ENCODE measurements at regions not wholly inside any gene's neighbourhood (a gene's known extent, or its start where the extent isn't known, plus 50 kb on each side); places are given as distances from the start of the nearest gene placed in this dataset.

DNA sequence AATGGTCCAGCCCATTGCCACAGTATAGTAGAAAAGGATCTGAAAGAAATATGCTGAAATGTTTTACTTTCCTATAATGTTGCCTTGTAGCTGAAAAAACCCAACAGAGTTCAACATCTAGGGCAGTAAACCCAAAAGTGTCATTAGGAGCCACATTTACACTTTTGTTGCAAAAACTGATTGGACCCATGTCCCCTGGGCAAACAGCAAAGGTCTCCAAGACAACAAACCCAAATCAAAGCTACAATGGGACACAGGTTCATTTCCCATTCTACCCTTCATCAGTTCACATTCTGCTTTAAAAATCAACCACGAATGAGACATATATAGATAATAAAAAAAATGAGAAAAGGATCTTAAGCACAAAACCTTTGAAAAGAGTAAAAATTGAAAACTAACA lies 744.8 kb downstream of the PCDH17 start:
- Histone ChIP-seq H3K4me3 (replicated peaks in 1 of 3; ENCODE audit: insufficient read depth in 1 of 3, low read depth in 2 of 3, low read length in 3 of 3) (no peak overlapping the region), H3K27ac (ENCODE audit: extremely low read length, insufficient read depth, low read length) (no peak overlapping the region), H3K79me2 (ENCODE audit: insufficient read depth, low read length) (no peaks in the 10 kb centered on the region), H3K9me3 (ENCODE audit: low read length) (peaks cover 52% of the 10 kb centered on the region), H3K36me3 (replicated peaks in 1 of 2; ENCODE audit: control insufficient read depth in 1 of 2, insufficient read depth in 2 of 2, low read length in 2 of 2) (no peaks in the 10 kb centered on the region), H3K9ac (ENCODE audit: insufficient read depth, low read depth, low read length) (no peak overlapping the region), H3K4me1 (ENCODE audit: insufficient read depth, low read length) (no peaks in the 10 kb centered on the region), H3K27me3 (ENCODE audit: control insufficient read depth in 1 of 2, insufficient read depth in 2 of 2, low read length in 2 of 2) (no peaks in the 10 kb centered on the region), H4K20me1 (ENCODE audit: insufficient read depth, low read length) (no peaks in the 10 kb centered on the region), H3K4me2 (ENCODE audit: low read depth, low read length) (no peak overlapping the region), H2AFZ (ENCODE audit: low read length) (no peak overlapping the region)
- CTCF ChIA-PET (ENCODE audit: low intra/inter-chr PET ratio, low total read pairs), result no interaction called here
- 4% methylated on average over 1 of the region's 1 CpG for WGBS (ENCODE audit: low lambda C conversion rate)
- DNase-seq (ENCODE audit: low spot score), result no peak
- ATAC-seq, result no peak
- TF ChIP-seq, protein P1, sequence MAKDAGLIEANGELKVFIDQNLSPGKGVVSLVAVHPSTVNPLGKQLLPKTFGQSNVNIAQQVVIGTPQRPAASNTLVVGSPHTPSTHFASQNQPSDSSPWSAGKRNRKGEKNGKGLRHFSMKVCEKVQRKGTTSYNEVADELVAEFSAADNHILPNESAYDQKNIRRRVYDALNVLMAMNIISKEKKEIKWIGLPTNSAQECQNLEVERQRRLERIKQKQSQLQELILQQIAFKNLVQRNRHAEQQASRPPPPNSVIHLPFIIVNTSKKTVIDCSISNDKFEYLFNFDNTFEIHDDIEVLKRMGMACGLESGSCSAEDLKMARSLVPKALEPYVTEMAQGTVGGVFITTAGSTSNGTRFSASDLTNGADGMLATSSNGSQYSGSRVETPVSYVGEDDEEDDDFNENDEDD (CRISPR knock-in tag; IDR thresholded peaks at IDR 0.05; ENCODE audit: borderline replicate concordance), result no peak
- TF ChIP-seq, protein P2, sequence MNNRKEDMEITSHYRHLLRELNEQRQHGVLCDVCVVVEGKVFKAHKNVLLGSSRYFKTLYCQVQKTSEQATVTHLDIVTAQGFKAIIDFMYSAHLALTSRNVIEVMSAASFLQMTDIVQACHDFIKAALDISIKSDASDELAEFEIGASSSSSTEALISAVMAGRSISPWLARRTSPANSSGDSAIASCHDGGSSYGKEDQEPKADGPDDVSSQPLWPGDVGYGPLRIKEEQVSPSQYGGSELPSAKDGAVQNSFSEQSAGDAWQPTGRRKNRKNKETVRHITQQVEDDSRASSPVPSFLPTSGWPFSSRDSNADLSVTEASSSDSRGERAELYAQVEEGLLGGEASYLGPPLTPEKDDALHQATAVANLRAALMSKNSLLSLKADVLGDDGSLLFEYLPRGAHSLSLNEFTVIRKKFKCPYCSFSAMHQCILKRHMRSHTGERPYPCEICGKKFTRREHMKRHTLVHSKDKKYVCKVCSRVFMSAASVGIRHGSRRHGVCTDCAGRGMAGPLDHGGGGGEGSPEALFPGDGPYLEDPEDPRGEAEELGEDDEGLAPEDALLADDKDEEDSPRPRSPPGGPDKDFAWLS (CRISPR knock-in tag; IDR thresholded peaks at IDR 0.05; ENCODE audit: borderline replicate concordance), result no peak
- no peak for TF ChIP-seq SSRP1 (CRISPR knock-in tag; IDR thresholded peaks at IDR 0.05)
- TF ChIP-seq, protein P3, sequence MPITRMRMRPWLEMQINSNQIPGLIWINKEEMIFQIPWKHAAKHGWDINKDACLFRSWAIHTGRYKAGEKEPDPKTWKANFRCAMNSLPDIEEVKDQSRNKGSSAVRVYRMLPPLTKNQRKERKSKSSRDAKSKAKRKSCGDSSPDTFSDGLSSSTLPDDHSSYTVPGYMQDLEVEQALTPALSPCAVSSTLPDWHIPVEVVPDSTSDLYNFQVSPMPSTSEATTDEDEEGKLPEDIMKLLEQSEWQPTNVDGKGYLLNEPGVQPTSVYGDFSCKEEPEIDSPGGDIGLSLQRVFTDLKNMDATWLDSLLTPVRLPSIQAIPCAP (CRISPR knock-in tag; IDR thresholded peaks at IDR 0.05; ENCODE audit: low read depth), result no peak
- no peak for TF ChIP-seq GATA4 (IDR thresholded peaks at IDR 0.05; ENCODE audit: borderline replicate concordance, low read depth)
- no peak for TF ChIP-seq HHEX (CRISPR knock-in tag; IDR thresholded peaks at IDR 0.05)
- TF ChIP-seq, protein P4, sequence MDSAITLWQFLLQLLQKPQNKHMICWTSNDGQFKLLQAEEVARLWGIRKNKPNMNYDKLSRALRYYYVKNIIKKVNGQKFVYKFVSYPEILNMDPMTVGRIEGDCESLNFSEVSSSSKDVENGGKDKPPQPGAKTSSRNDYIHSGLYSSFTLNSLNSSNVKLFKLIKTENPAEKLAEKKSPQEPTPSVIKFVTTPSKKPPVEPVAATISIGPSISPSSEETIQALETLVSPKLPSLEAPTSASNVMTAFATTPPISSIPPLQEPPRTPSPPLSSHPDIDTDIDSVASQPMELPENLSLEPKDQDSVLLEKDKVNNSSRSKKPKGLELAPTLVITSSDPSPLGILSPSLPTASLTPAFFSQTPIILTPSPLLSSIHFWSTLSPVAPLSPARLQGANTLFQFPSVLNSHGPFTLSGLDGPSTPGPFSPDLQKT (CRISPR knock-in tag; IDR thresholded peaks at IDR 0.05; ENCODE audit: borderline replicate concordance), result no peak
- no peak for TF ChIP-seq STAT5B (CRISPR knock-in tag; IDR thresholded peaks at IDR 0.05)
- no peak for TF ChIP-seq KMT2A (CRISPR knock-in tag; IDR thresholded peaks at IDR 0.05)
- TF ChIP-seq EHMT2 (IDR thresholded peaks at IDR 0.05; ENCODE audit: borderline replicate concordance, low read depth, low read length), result no peak
- TF ChIP-seq FIP1L1 (IDR thresholded peaks at IDR 0.05; ENCODE audit: borderline replicate concordance, insufficient read depth, low read depth, low read length), result no peak
- no peak for TF ChIP-seq MIER3 (CRISPR knock-in tag; IDR thresholded peaks at IDR 0.05; ENCODE audit: borderline replicate concordance)
- no peak for TF ChIP-seq ZNF234 (CRISPR knock-in tag; conservative IDR thresholded peaks at IDR 0.05)
- TF ChIP-seq, protein P5, sequence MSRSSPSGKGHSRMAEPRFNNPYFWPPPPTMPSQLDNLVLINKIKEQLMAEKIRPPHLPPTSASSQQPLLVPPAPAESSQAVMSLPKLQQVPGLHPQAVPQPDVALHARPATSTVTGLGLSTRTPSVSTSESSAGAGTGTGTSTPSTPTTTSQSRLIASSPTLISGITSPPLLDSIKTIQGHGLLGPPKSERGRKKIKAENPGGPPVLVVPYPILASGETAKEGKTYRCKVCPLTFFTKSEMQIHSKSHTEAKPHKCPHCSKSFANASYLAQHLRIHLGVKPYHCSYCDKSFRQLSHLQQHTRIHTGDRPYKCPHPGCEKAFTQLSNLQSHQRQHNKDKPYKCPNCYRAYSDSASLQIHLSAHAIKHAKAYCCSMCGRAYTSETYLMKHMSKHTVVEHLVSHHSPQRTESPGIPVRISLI (CRISPR knock-in tag; IDR thresholded peaks at IDR 0.05; ENCODE audit: borderline replicate concordance), result no peak
- TF ChIP-seq, protein P6, sequence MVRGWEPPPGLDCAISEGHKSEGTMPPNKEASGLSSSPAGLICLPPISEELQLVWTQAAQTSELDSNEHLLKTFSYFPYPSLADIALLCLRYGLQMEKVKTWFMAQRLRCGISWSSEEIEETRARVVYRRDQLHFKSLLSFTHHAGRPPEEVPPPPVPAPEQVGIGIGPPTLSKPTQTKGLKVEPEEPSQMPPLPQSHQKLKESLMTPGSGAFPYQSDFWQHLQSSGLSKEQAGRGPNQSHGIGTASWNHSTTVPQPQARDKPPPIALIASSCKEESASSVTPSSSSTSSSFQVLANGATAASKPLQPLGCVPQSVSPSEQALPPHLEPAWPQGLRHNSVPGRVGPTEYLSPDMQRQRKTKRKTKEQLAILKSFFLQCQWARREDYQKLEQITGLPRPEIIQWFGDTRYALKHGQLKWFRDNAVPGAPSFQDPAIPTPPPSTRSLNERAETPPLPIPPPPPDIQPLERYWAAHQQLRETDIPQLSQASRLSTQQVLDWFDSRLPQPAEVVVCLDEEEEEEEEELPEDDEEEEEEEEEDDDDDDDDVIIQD (CRISPR knock-in tag; IDR thresholded peaks at IDR 0.05; ENCODE audit: low read depth), result no peak
- TF ChIP-seq SAP130 (CRISPR knock-in tag; IDR thresholded peaks at IDR 0.05; ENCODE audit: low read depth), result no peak
- TF ChIP-seq ZBTB7B (CRISPR knock-in tag; IDR thresholded peaks at IDR 0.05), result no peak
- no peak for TF ChIP-seq ZNF589 (CRISPR knock-in tag; conservative IDR thresholded peaks at IDR 0.05)
- no peak for TF ChIP-seq ZBTB38 (CRISPR knock-in tag; IDR thresholded peaks at IDR 0.05)
- POLR2A ChIA-PET, result no interaction called here
- in situ Hi-C loops (cut with HindIII; ENCODE audit: extremely low pct_ligation_motif_present, low pct_unique_long_range_greater_than_20kb) (no loop called here), intact Hi-C loops (cut with micrococcal nuclease; ENCODE audit: unreplicated experiment) (no loop called here)
- no peak for FAIRE-seq
- no TSS peak for BruUV-seq (replicated peaks)

All from HepG2 (cell line).